B cell (primary cell): ENCODE measurements at regions not wholly inside any gene's neighbourhood (a gene's known extent, or its start where the extent isn't known, plus 50 kb on each side); places are given as distances from the start of the nearest gene placed in this dataset.

ENCODE experiments used
- EZH2 ChIP-seq: IDR thresholded peaks from 2 replicates; pipeline ENCODE4 v1.6.1; 2012; ENCODE audit warnings: borderline replicate concordance, low read depth, mild to moderate bottlenecking, moderate library complexity, low read length; ENCODE audit not compliant: insufficient read depth, poor library complexity, severe bottlenecking
- TF ChIP-seq, protein P1 (sequence below): fragments of 200-600 bp; IDR thresholded peaks from one replicate; pipeline ENCODE4 v1.8.0; 2022; ENCODE audit warnings: antibody characterized with exemption, mild to moderate bottlenecking

DNA sequence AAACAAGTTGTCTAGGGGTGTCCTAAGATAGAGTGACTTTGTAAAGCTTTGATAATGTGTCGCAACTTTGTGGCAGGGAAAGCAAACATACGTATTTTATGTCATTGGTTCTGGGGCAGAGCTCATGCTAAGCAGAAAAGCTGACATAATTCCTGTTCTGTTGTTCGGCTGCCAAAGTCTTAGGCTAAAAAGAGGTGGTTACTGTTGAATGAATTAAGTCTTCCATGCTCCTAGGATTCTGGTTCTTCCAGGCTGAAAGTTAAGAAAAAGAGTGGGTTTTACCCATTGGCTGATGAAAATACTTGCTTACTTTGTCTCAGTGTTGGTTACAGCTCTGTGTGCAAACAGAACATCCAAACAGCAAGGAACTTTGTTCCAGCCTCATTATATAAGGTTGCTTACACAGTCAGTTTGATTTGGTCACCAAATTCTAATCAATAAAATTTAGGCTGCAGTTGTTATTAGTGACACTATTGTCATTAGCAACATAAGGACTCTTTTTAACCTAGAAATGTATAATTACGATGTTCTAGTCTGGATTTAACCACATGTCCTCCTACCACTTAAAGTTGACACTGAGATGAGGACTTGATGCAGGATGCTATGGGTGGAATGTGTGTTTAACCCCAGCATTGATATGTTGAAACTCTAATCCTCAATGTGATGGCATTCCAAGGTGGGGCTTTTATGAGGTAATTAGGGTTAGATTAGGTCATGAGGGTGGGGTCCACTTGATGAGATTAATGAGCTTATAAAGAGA, 114.0 kb upstream of the GOT2 start:
- TF ChIP-seq, protein P1, sequence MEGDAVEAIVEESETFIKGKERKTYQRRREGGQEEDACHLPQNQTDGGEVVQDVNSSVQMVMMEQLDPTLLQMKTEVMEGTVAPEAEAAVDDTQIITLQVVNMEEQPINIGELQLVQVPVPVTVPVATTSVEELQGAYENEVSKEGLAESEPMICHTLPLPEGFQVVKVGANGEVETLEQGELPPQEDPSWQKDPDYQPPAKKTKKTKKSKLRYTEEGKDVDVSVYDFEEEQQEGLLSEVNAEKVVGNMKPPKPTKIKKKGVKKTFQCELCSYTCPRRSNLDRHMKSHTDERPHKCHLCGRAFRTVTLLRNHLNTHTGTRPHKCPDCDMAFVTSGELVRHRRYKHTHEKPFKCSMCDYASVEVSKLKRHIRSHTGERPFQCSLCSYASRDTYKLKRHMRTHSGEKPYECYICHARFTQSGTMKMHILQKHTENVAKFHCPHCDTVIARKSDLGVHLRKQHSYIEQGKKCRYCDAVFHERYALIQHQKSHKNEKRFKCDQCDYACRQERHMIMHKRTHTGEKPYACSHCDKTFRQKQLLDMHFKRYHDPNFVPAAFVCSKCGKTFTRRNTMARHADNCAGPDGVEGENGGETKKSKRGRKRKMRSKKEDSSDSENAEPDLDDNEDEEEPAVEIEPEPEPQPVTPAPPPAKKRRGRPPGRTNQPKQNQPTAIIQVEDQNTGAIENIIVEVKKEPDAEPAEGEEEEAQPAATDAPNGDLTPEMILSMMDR = no peak
- TF ChIP-seq EZH2 = no peak
